ENCODE measurements at regions not wholly inside any gene's neighbourhood (a gene's known extent, or its start where the extent isn't known, plus 50 kb on each side); places are given as distances from the start of the nearest gene placed in this dataset.

- no peak for TF ChIP-seq CTCF (conservative IDR thresholded peaks at IDR 0.05; ENCODE audit: low read depth, low read length)
- no peak for TF ChIP-seq EZH2 (IDR thresholded peaks at IDR 0.05; ENCODE audit: borderline replicate concordance, low read depth, low read length, poor library complexity, severe bottlenecking)
These were observed 186.5 kb upstream of the ID2 start for GRCh38 chr2:8495189-8495989.
